SU-DHL-6 (cell line): ENCODE measurements at regions not wholly inside any gene's neighbourhood (a gene's known extent, or its start where the extent isn't known, plus 50 kb on each side); places are given as distances from the start of the nearest gene placed in this dataset.

ENCODE experiments used
- CTCF ChIP-seq: fragments of 200-600 bp; sonication (generic); IDR thresholded peaks from one replicate; pipeline ENCODE4 v1.5.1; 2017; ENCODE audit warnings: antibody characterized with exemption, mild to moderate bottlenecking, low read length, moderate library complexity; ENCODE audit not compliant: insufficient read depth, poor library complexity, severe bottlenecking
- EZH2phosphoT487 ChIP-seq: fragments of 200-600 bp; sonication (generic), shearing (Covaris generic); conservative IDR thresholded peaks from 2 replicates; pipeline ENCODE4 v1.6.1; 2018; ENCODE audit warnings: mild to moderate bottlenecking, antibody characterized with exemption, low read length, moderate library complexity, mixed read lengths

GRCh38 chr3:164132878-164133277, 945.4 kb downstream of the SI start:
- no peak for TF ChIP-seq CTCF
- TF ChIP-seq EZH2phosphoT487: no peak
